Activated CD4-positive, CD25-positive, alpha-beta regulatory T cell treated with anti-CD3 and anti-CD28 coated beads, Interleukin-2, amount 50 U/mL, for 24 hours (primary cell): ENCODE measurements at regions not wholly inside any gene's neighbourhood (a gene's known extent, or its start where the extent isn't known, plus 50 kb on each side); places are given as distances from the start of the nearest gene placed in this dataset.

Experiments used
- ATAC-seq, 2 donors: fragments of 150-1000 bp; cut with Tn5 transposase; one replicate each; pipeline ENCODE4 v1.10.0; 2021; ENCODE audit warnings: mild to moderate bottlenecking in 1 of 2, moderate library complexity in 1 of 2

GRCh38 chr2:240287011-240287410, 146.6 kb upstream of the OTOS start:
- no peak for ATAC-seq

- no peak for ATAC-seq
Measured at GRCh38 chr2:240287496-240288086, 147.1 kb upstream of the OTOS start.

- no peak for ATAC-seq
Measured at GRCh38 chr2:240288087-240288521, 147.4 kb upstream of the GPC1 start.

GRCh38 chr2:240289701-240290431, 145.6 kb upstream of the GPC1 start:
- no peak for ATAC-seq

- ATAC-seq: no peak
Measured at GRCh38 chr2:240290432-240291336, 144.8 kb upstream of the GPC1 start.

GRCh38 chr2:240291337-240292034, 144.0 kb upstream of the GPC1 start:
- no peak for ATAC-seq

DNA sequence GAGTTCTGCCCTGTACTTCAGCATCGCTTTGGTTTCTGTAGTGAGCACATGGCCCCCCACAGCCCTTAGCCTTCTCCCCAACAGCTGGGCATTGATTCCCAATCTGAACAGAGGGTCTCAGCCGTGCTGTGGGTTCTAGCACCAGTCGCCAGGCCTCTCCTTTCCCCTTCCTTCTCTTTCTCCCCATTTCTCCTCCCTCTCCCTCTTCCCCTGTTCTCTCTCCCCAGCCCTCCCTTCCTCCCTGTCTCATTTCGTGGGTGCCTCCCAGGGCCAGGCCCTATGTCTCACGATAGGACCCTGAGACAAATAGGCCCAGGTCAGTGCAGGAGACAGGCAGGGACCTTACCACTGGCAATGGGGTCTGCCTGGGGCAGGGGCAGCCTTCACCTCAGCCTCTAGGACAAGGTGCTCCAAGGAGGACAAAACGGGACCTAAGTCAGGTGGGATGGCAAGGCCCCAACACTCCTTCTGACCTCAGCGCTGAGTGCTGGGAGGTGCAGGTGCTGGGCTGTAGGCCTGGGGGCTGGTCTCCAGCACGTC, 143.4 kb upstream of the GPC1 start:
- ATAC-seq: no peak

DNA sequence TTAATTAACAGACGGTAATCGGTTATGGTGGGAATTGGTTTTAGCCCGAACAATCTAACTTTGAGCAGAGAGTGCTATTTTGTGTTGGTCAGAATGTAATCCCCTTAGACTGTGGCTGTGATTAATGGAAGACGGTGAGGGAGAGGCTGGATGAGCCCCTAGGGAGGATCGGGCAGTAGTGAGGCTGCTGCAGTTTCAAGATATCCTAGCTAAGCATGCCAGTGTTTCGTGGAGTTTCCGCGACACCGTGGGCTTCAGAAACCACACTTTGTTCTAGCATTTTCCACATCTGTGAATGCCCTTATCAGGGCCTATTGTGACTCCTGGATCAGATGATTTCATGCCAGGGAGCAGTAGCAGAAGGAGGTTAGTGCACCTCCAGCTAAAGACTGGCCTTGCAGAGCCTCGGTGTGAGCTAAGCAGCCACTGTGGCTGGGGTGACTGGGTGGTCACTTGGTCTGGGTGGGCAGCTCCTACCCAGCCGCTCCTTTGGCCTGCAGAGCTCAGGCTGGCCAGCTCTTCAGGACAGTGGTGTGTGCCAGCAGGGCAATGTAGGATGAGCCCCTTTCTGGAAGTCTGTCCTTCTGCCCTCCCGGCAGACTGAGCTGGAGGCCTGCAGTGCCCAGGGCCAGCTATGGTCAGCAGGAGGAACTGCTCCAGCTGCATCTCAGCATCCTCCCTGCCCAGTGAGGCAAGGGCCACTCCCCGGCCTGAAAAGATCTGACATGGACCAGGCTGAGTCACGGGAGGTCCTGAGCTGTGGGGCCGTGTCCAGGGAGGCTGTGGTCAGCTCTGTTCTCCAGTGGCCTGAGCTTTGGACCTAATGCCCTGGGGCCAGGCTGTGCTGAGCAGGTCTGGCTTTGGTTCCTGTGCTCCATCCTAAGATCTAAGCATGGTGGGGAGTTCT, 142.6 kb upstream of the GPC1 start:
- ATAC-seq: no peak

DNA sequence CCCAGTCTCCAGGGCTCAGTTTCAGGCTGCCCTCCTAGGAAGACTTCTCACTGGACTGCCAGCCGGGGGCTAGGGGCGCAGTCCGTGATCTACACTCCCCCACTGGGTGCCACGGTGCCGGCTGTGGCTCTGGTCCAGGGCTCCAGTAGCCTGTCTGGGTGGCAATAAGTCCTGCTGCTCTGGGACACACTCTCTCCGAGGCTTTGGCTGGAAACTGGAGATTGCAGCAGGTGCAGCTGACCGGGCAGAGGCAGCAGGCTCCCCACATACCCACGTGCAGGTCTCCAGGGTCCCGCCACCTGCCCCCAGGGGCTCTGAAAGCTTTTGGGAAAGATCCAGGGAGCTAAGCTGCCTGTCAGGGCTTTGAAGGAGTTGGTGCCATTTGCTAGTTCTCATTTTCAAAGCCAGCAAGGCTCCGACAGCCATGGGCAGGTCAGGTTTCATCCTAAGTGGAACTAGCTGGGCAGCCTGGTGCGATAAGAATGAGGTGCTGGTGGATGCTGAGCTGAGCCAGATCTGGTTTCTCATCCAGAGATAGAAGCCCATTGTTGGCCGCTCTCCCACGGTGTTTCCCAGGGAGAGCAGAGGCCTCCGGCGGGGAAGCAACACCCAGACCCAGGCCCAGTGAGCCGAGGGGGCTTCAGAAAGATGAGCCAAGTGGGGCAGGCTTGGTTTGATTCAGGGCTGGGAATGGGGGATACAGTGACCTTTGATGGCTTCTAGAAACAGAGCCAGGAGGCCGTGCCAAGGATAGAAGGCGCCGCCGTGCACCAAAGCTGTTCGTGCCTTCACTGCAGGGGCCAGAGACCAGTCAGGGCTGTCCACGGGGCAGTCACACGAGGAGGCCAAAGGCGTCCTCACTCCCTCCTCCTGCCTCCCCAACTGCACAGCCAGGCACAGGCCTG, 141.7 kb upstream of the GPC1 start:
- ATAC-seq: no peak

DNA sequence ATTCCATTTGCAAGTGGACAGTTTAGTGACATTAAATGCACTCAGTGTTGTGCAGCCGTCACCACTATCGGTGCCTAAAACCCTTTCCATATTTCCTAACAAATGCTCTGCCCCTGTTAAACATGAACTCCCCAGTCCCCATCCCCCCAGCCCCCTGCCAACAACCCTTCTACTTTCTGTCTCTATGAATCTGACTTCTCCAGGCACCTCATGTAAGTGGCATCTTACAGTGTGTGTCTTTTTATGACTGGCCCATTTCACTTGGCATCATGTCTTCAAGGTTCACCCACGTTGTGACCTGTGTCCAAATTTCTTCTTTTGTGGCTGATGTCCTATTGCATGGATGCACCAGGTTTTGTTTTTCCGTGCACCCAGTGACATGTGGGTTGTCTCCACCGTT, 140.9 kb upstream of the GPC1 start:
- no peak for ATAC-seq

- no peak for ATAC-seq
Measured at GRCh38 chr2:240295256-240296103, 140.0 kb upstream of the GPC1 start.

- no peak for ATAC-seq
Measured at GRCh38 chr2:240296104-240296406, 139.4 kb upstream of the GPC1 start.

DNA sequence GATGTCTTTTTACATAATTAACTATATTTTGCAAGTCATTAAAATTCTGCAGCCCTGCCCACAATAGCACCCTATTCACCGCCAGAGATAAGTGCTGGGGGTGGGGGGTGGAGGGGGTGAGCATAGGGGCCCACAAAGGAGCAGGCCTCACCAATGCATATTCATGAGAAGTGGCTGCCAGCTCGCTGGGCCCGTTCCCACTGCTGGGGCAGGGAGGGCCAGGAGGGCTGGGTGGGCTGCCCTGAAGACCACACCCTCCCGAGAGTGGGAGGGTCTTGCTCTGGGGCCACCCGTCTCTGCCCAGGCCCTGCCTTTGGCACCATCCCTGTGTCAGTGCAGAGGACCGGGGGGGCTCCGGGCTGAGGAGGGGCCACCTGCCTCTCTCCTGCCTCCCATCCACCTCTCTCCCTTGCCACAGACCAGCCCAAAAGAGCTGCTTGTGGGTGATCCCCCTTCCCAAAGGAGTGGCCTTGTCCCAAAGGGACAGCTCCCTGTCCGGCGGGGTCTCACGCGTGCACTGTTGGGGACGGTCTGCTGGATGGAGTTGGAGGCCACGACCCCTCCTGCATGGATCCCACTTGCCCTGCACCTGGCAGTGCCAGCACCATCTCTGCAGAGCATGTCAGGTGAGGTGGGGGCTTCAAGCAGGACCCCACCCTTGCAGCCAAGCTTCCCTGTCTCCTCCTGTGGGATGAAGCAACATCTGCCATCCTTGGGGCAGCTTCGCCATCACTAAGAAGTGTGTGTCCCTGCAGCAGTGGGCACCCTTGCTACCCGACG, 138.8 kb upstream of the GPC1 start:
- no peak for ATAC-seq

GRCh38 chr2:240297256-240298116, 138.0 kb upstream of the GPC1 start:
- ATAC-seq: no peak

- ATAC-seq: no peak
Measured at GRCh38 chr2:240298117-240298790, 137.2 kb upstream of the GPC1 start.

- ATAC-seq: no peak
Measured at GRCh38 chr2:240298803-240299709, 136.4 kb upstream of the GPC1 start.
